IPS-18a (cell line): ENCODE measurements at regions not wholly inside any gene's neighbourhood (a gene's known extent, or its start where the extent isn't known, plus 50 kb on each side); places are given as distances from the start of the nearest gene placed in this dataset.

Experiments used
- H3K27ac ChIP-seq: one replicate; pipeline ENCODE4 v1.5.1; 2013; ENCODE audit warnings: low read length
- H3K27me3 ChIP-seq: one replicate; pipeline ENCODE4 v1.6.1; 2013; ENCODE audit warnings: mild to moderate bottlenecking, low read length; ENCODE audit not compliant: control insufficient read depth, insufficient read depth
- H3K36me3 ChIP-seq: one replicate; pipeline ENCODE4 v1.6.1; 2013; ENCODE audit warnings: low read depth, low read length; ENCODE audit not compliant: control insufficient read depth
- H3K4me1 ChIP-seq: one replicate; pipeline ENCODE4 v1.6.1; 2013; ENCODE audit warnings: low read depth, low read length; ENCODE audit not compliant: control insufficient read depth
- H3K4me3 ChIP-seq: one replicate; pipeline ENCODE4 v1.5.1; 2013; ENCODE audit warnings: low read length
- H3K9ac ChIP-seq: one replicate; pipeline ENCODE4 v1.6.1; 2013; ENCODE audit warnings: mild to moderate bottlenecking, low read length, moderate library complexity
- H3K9me3 ChIP-seq: one replicate; pipeline ENCODE4 v1.6.1; 2013; ENCODE audit warnings: low read depth, low read length; ENCODE audit not compliant: control insufficient read depth

DNA sequence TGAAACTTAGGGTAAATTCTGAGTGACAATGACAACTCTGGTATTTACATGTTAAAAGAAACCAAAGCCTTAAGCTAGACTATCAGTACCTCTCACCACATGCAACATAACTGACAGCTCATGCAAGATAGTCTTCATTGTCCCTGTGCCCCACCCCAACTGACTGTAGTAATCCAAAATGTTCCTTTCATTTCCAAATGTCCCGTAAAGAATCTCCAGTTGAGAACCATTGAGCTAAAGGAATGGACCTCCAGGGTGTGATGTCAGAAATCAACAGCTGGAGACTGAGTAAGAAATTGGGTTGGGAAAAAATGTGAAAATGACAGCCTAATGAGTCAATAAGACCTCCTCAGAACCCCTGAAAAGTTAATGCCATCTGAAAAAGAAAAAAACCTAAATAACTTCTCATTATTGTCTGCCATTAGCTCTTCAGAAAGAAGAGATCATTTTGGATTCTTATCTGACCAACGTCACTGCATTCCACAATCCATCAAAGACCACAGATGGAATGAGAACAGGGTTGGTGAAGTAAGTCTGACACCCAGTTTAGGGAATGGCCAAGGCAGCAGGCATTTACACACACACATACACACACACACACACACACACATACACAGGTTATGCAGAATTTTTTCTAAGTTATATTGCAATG lies 51.7 kb upstream of the ACVR2A start:
- H3K4me1 ChIP-seq = peaks cover 4% of the 10 kb centered on the region
- no peak overlapping the region for H3K4me3 ChIP-seq
- no peaks in the 10 kb centered on the region for H3K36me3 ChIP-seq
- H3K9me3 ChIP-seq = no peaks in the 10 kb centered on the region
- no peak overlapping the region for H3K27ac ChIP-seq
- no peak overlapping the region for H3K9ac ChIP-seq
- no peaks in the 10 kb centered on the region for H3K27me3 ChIP-seq

- no peak overlapping the region for H3K9ac ChIP-seq
- no peaks in the 10 kb centered on the region for H3K27me3 ChIP-seq
- H3K36me3 ChIP-seq = no peaks in the 10 kb centered on the region
- H3K4me1 ChIP-seq = no peaks in the 10 kb centered on the region
- H3K4me3 ChIP-seq = no peak overlapping the region
- no peaks in the 10 kb centered on the region for H3K9me3 ChIP-seq
- no peak overlapping the region for H3K27ac ChIP-seq
Measured at GRCh38 chr2:147790580-147790979, 54.2 kb upstream of the ACVR2A start.

GRCh38 chr2:147789720-147790119 lies 55.1 kb upstream of the ACVR2A start:
- no peak overlapping the region for H3K27ac ChIP-seq
- no peaks in the 10 kb centered on the region for H3K36me3 ChIP-seq
- no peaks in the 10 kb centered on the region for H3K4me1 ChIP-seq
- no peaks in the 10 kb centered on the region for H3K9me3 ChIP-seq
- H3K9ac ChIP-seq = no peak overlapping the region
- no peak overlapping the region for H3K4me3 ChIP-seq
- no peaks in the 10 kb centered on the region for H3K27me3 ChIP-seq

DNA sequence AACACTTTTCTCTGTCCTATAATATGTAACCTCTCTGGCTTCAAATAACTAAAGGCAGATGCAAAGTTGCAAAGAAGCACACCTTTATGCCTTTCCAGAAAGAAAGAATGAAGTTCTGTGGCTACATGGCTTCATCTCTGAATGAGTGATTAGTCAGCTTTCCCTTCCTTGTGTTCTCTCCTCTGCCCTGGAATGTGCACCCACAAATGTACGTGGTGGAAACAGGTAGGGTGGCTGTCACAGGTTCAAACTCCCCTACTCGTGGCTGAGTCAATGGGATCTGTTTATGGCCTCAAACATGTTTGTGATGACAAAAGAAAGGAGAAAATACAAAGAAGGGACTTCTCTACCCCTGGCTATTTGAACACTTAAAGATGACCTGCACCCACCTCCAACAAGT lies 55.5 kb upstream of the ACVR2A start:
- Histone ChIP-seq H3K4me1 (no peaks in the 10 kb centered on the region), H3K27me3 (no peaks in the 10 kb centered on the region), H3K9me3 (no peaks in the 10 kb centered on the region), H3K9ac (no peak overlapping the region), H3K36me3 (no peaks in the 10 kb centered on the region), H3K27ac (no peak overlapping the region), H3K4me3 (no peak overlapping the region)

GRCh38 chr2:147782141-147782930 lies 62.5 kb upstream of the ACVR2A start:
- H3K9ac ChIP-seq = no peak overlapping the region
- no peaks in the 10 kb centered on the region for H3K27me3 ChIP-seq
- no peaks in the 10 kb centered on the region for H3K36me3 ChIP-seq
- H3K9me3 ChIP-seq = no peaks in the 10 kb centered on the region
- H3K4me1 ChIP-seq = no peaks in the 10 kb centered on the region
- H3K27ac ChIP-seq = no peak overlapping the region
- H3K4me3 ChIP-seq = no peak overlapping the region

GRCh38 chr2:147779440-147779839 lies 65.4 kb upstream of the ACVR2A start:
- H3K4me3 ChIP-seq = no peak overlapping the region
- H3K27ac ChIP-seq = no peak overlapping the region
- no peaks in the 10 kb centered on the region for H3K9me3 ChIP-seq
- no peaks in the 10 kb centered on the region for H3K36me3 ChIP-seq
- no peaks in the 10 kb centered on the region for H3K4me1 ChIP-seq
- no peaks in the 10 kb centered on the region for H3K27me3 ChIP-seq
- H3K9ac ChIP-seq = no peak overlapping the region

- Histone ChIP-seq H3K4me1 (peaks cover 11% of the 10 kb centered on the region), H3K27me3 (no peaks in the 10 kb centered on the region), H3K9ac (no peak overlapping the region), H3K4me3 (no peak overlapping the region), H3K9me3 (no peaks in the 10 kb centered on the region), H3K36me3 (no peaks in the 10 kb centered on the region), H3K27ac (no peak overlapping the region)
Measured at GRCh38 chr2:147777394-147777793, 67.4 kb upstream of the ACVR2A start.

DNA sequence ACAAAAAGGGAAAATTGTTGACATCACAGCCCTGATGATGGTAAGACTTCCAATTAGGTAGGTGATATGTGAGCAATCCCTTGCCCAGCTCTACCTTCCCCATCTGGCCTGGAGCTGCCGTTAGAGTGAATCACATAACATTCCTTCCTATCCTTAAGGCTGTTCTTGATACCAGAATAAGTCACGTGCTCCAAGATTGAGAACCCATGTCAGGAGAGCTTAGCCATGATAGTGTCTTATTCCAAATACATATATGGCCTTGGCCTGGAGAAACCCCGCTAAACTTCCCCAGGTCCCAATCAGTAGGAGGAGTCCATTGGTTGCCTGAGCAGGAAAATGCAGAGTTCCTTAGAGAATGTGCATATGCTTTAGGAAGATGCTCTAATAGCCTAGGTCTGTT lies 70.0 kb upstream of the ACVR2A start:
- Histone ChIP-seq H3K4me1 (peaks cover 11% of the 10 kb centered on the region), H3K27me3 (no peaks in the 10 kb centered on the region), H3K9ac (no peak overlapping the region), H3K27ac (no peak overlapping the region), H3K4me3 (no peak overlapping the region), H3K9me3 (no peaks in the 10 kb centered on the region), H3K36me3 (no peaks in the 10 kb centered on the region)

GRCh38 chr2:147773479-147773878 lies 71.3 kb upstream of the ACVR2A start:
- H3K36me3 ChIP-seq = no peaks in the 10 kb centered on the region
- H3K4me1 ChIP-seq = peaks cover 11% of the 10 kb centered on the region
- no peak overlapping the region for H3K9ac ChIP-seq
- no peaks in the 10 kb centered on the region for H3K9me3 ChIP-seq
- no peak overlapping the region for H3K4me3 ChIP-seq
- H3K27ac ChIP-seq = no peak overlapping the region
- H3K27me3 ChIP-seq = no peaks in the 10 kb centered on the region

GRCh38 chr2:147772781-147773180 lies 72.0 kb upstream of the ACVR2A start:
- no peak overlapping the region for H3K27ac ChIP-seq
- no peaks in the 10 kb centered on the region for H3K27me3 ChIP-seq
- no peak overlapping the region for H3K9ac ChIP-seq
- H3K4me1 ChIP-seq = peaks cover 11% of the 10 kb centered on the region
- H3K4me3 ChIP-seq = no peak overlapping the region
- H3K9me3 ChIP-seq = no peaks in the 10 kb centered on the region
- no peaks in the 10 kb centered on the region for H3K36me3 ChIP-seq

DNA sequence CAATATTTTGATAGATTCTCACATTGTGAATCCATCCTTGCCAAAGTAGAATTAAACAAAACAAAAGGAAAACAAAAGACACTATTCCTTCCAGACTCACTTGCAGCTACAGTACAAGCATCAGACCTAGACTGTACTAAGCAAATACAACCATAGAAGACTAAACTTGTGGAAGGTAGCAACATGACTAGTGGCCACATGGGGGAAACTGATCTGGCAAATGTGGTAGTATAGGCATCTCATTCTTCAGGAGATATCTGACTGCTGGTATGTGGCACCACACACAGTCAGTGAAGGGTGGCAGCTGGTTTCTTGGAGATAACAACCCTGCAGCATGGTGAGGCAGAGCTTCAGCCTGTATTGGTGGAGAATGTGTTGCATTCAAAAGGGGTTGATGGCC lies 81.0 kb upstream of the ACVR2A start:
- Histone ChIP-seq H3K4me3 (no peak overlapping the region), H3K4me1 (no peaks in the 10 kb centered on the region), H3K9me3 (no peaks in the 10 kb centered on the region), H3K27me3 (no peaks in the 10 kb centered on the region), H3K9ac (no peak overlapping the region), H3K27ac (no peak overlapping the region), H3K36me3 (no peaks in the 10 kb centered on the region)

- Histone ChIP-seq H3K4me3 (no peak overlapping the region), H3K4me1 (peaks cover 8% of the 10 kb centered on the region), H3K9ac (no peak overlapping the region), H3K36me3 (no peaks in the 10 kb centered on the region), H3K27ac (no peak overlapping the region), H3K9me3 (no peaks in the 10 kb centered on the region), H3K27me3 (no peaks in the 10 kb centered on the region)
Measured at GRCh38 chr2:147760984-147761383, 83.8 kb upstream of the ACVR2A start.
